ENCODE measurements at regions not wholly inside any gene's neighbourhood (a gene's known extent, or its start where the extent isn't known, plus 50 kb on each side); places are given as distances from the start of the nearest gene placed in this dataset. TPM values are rescaled to one million over a fixed set of nuclear protein-coding genes. Genes with fewer than 3 reads are reported as not detected.
"Not testable (repeated sequence)": the region's sequence is repeated elsewhere in the genome, so short reads cannot be mapped to it uniquely, and the experiment has no call there.

DNA sequence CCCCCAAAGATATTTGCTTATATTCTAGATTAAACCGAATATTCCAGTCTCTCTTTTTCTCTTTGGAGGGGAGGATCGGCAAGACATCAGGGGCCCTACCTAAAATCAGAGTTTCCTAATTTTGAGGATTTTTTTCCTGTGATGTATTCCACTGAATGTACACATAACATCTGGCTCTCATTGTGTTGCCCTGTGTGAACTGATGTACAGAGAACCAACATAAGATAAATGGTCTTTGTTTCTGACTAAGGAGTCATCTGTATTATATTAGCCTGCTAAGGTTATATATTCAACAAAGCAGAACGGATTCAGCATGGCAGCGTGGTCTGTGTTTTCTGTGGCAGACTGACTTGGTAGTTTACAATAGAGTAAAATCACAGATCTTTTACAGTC, 114.8 kb upstream of the NCAM2 start:
- H3K9me3 Mint-ChIP-seq (ENCODE audit: low read depth): peaks cover 4% of the 10 kb centered on the region
- intact Hi-C loops (cut with DNase I, micrococcal nuclease): loop anchor here in 1 of 2 experiments (5.0 to 10.0 kb wide), 2 partner anchors 59 to 1931 kb away; no protein-coding TSS in a partner anchor
- ATAC-seq: no peak

GRCh38 chr21:20902511-20902910, 95.7 kb upstream of the NCAM2 start:
- intact Hi-C loops (cut with DNase I, micrococcal nuclease): no loop called here
- Mint-ChIP-seq H3K9me3 (ENCODE audit: low read depth) (peaks cover 4% of the 10 kb centered on the region), H3K27ac (no peak overlapping the region), H3K4me1 (no peaks in the 10 kb centered on the region), H3K36me3 (ENCODE audit: low read depth) (no peaks in the 10 kb centered on the region), H3K27me3 (no peaks in the 10 kb centered on the region), H3K4me3 (no peak overlapping the region)
- no peak for DNase-seq
- no peak for ATAC-seq
- CTCF ChIA-PET: no interaction called here
- POLR2A ChIA-PET: no interaction called here

More for the DNA sequence above, 114.8 kb upstream of the NCAM2 start:
- no peak for DNase-seq
- CTCF ChIA-PET: no interaction called here
- Mint-ChIP-seq H3K27ac (no peak overlapping the region), H3K36me3 (ENCODE audit: low read depth) (no peaks in the 10 kb centered on the region), H3K4me1 (no peaks in the 10 kb centered on the region), H3K27me3 (no peaks in the 10 kb centered on the region), H3K4me3 (no peak overlapping the region)
- POLR2A ChIA-PET: no interaction called here

DNA sequence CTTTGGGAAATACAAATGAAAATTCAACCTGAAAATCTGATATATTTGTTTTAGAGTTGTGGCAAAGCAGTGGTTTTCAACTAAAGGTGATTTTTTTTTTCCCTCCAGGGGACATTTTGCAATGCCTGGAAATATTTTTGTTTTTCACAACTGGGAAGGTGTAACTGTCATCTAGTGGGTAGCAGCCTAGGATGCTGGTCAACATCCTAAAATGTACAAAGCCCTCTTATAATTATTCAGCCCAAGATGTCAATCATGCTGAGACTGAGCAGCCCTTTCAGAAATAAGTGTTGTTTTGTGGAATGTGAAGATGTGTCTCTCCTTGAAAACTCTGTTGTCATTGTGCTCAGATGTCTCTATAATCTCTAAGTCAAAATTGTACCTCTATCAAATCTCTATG, 95.2 kb upstream of the NCAM2 start:
- Mint-ChIP-seq H3K4me1 (no peaks in the 10 kb centered on the region), H3K27me3 (no peaks in the 10 kb centered on the region), H3K27ac (no peak overlapping the region), H3K4me3 (no peak overlapping the region), H3K9me3 (ENCODE audit: low read depth) (peaks cover 4% of the 10 kb centered on the region), H3K36me3 (ENCODE audit: low read depth) (no peaks in the 10 kb centered on the region)
- ATAC-seq: no peak
- no peak for DNase-seq
- intact Hi-C loops (cut with DNase I, micrococcal nuclease): no loop called here
- CTCF ChIA-PET: no interaction called here
- POLR2A ChIA-PET: no interaction called here

- POLR2A ChIA-PET: interaction anchor here (0.7 kb wide), 1 partner anchor 1174 kb away, joined by 3 read pairs; no protein-coding TSS in a partner anchor
- not testable (repeated sequence) for H3K36me3 Mint-ChIP-seq (ENCODE audit: low read depth)
Observed at GRCh38 chr21:20927555-20927954, 70.7 kb upstream of the NCAM2 start.

GRCh38 chr21:20942523-20942922, 55.7 kb upstream of the NCAM2 start:
- no peaks in the 10 kb centered on the region for H3K36me3 Mint-ChIP-seq (ENCODE audit: low read depth)
- ChIA-PET CTCF (no interaction called here), POLR2A (no interaction called here)
- no peak overlapping the region for H3K27ac Mint-ChIP-seq
- intact Hi-C loops (cut with DNase I, micrococcal nuclease): no loop called here
- peaks cover 6% of the 10 kb centered on the region for H3K9me3 Mint-ChIP-seq (ENCODE audit: low read depth)
- ATAC-seq (no peak), DNase-seq (no peak)
- no peaks in the 10 kb centered on the region for H3K4me1 Mint-ChIP-seq
- H3K27me3 Mint-ChIP-seq: no peaks in the 10 kb centered on the region
- H3K4me3 Mint-ChIP-seq: no peak overlapping the region

More at GRCh38 chr21:20927555-20927954, 70.7 kb upstream of the NCAM2 start:
- H3K27me3 Mint-ChIP-seq; H3K27ac Mint-ChIP-seq; H3K4me3 Mint-ChIP-seq; CTCF ChIA-PET; ATAC-seq; intact Hi-C loops (cut with DNase I, micrococcal nuclease); DNase-seq; H3K9me3 Mint-ChIP-seq (ENCODE audit: low read depth); H3K4me1 Mint-ChIP-seq: not testable (repeated sequence)

GRCh38 chr21:20943561-20943997, 54.6 kb upstream of the NCAM2 start:
- no peak overlapping the region for H3K4me3 Mint-ChIP-seq
- no peaks in the 10 kb centered on the region for H3K4me1 Mint-ChIP-seq
- DNase-seq (no peak), ATAC-seq (no peak)
- intact Hi-C loops (cut with DNase I, micrococcal nuclease): no loop called here
- POLR2A ChIA-PET: no interaction called here
- CTCF ChIA-PET: no interaction called here
- no peaks in the 10 kb centered on the region for H3K36me3 Mint-ChIP-seq (ENCODE audit: low read depth)
- no peak overlapping the region for H3K27ac Mint-ChIP-seq
- H3K9me3 Mint-ChIP-seq (ENCODE audit: low read depth): peaks cover 6% of the 10 kb centered on the region
- no peaks in the 10 kb centered on the region for H3K27me3 Mint-ChIP-seq

DNA sequence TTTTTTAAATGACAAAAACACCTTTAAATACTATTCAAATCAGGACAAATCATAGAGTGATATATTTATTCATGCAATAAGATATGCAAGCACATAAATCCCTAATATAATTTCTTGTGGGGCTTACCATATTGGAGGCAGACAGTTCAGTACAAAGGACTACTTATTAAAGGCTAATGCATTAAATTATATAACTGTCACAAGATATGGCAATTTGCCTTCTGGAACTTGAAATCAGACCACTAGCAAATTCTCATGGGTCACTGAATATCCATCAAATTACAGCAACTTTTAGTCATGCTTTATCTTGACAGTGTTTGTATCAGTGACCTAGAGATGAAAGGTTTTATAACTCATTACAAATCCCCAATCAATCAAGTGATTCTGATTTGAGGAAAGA, 54.1 kb upstream of the NCAM2 start:
- Mint-ChIP-seq H3K4me1 (no peaks in the 10 kb centered on the region), H3K36me3 (ENCODE audit: low read depth) (no peaks in the 10 kb centered on the region), H3K9me3 (ENCODE audit: low read depth) (peaks cover 5% of the 10 kb centered on the region), H3K27ac (no peak overlapping the region), H3K27me3 (no peaks in the 10 kb centered on the region), H3K4me3 (no peak overlapping the region)
- ChIA-PET POLR2A (no interaction called here), CTCF (no interaction called here)
- intact Hi-C loops (cut with DNase I, micrococcal nuclease): no loop called here
- ATAC-seq (no peak), DNase-seq (no peak)

DNA sequence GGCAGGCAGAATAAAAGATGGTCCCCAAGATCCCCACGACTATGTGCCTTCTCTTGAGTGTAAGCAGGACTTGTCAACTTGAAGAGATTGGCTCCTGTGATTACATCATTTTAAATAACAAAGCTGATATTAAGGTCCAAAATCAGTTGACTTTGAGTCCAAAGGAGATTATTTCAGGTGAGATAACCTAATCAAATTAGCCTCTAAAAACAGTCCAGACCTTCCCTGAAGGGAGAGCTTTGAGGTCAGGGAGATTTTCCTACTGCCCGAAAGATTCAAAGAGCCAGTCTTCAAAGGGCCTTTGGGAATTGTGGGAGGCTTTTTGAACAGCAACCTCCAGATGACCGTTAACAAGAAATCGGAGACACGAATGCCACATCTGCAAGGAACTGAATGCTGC, 51.5 kb upstream of the NCAM2 start:
- peaks cover 3% of the 10 kb centered on the region for H3K9me3 Mint-ChIP-seq (ENCODE audit: low read depth)
- no peak for ATAC-seq
- H3K27ac Mint-ChIP-seq: no peak overlapping the region
- ChIA-PET CTCF (no interaction called here), POLR2A (no interaction called here)
- intact Hi-C loops (cut with DNase I, micrococcal nuclease): no loop called here
- H3K4me3 Mint-ChIP-seq: no peak overlapping the region
- DNase-seq: no peak
- H3K36me3 Mint-ChIP-seq (ENCODE audit: low read depth): no peaks in the 10 kb centered on the region
- H3K27me3 Mint-ChIP-seq: no peaks in the 10 kb centered on the region
- no peaks in the 10 kb centered on the region for H3K4me1 Mint-ChIP-seq

Small RNA genes lying in the stretch of these regions (microRNA-seq; reads per million reads assigned to microRNA genes)
- gene MIR548X (ENCODE audit: borderline replicate concordance): not detected
